Subcutaneous abdominal adipose tissue (tissue), 5 donors: ENCODE measurements at regions not wholly inside any gene's neighbourhood (a gene's known extent, or its start where the extent isn't known, plus 50 kb on each side); places are given as distances from the start of the nearest gene placed in this dataset.
"Not testable (repeated sequence)": the region's sequence is repeated elsewhere in the genome, so short reads cannot be mapped to it uniquely, and the experiment has no call there.

Experiments used
- H3K27ac ChIP-seq: one replicate; pipeline ENCODE4 v1.7.0; 2013; ENCODE audit warnings: low read depth, mild to moderate bottlenecking, inconsistent platforms, low read length, moderate library complexity
- H3K27me3 ChIP-seq, 5 donors: one replicate each; pipeline ENCODE4 v1.7.0; 2013; ENCODE audit warnings: low read length in 5 of 5, inconsistent platforms in 1 of 5; ENCODE audit not compliant: control insufficient read depth in 5 of 5, insufficient read depth in 4 of 5
- H3K36me3 ChIP-seq, 5 donors: one replicate each; pipeline ENCODE4 v1.7.0; 2013; ENCODE audit warnings: low read length in 5 of 5; ENCODE audit not compliant: control insufficient read depth in 5 of 5, insufficient read depth in 5 of 5
- H3K4me1 ChIP-seq, 5 donors: one replicate each; pipeline ENCODE4 v1.7.0; 2013; ENCODE audit warnings: low read length in 5 of 5, mild to moderate bottlenecking in 3 of 5, moderate library complexity in 1 of 5; ENCODE audit not compliant: control insufficient read depth in 5 of 5, insufficient read depth in 5 of 5
- H3K4me3 ChIP-seq, 5 donors: one replicate each; pipeline ENCODE4 v1.7.0; 2013; ENCODE audit warnings: low read length in 5 of 5, low read depth in 1 of 5
- H3K9ac ChIP-seq, 5 donors: one replicate each; pipeline ENCODE4 v1.7.0; 2013; ENCODE audit warnings: low read length in 5 of 5, mild to moderate bottlenecking in 4 of 5, moderate library complexity in 3 of 5
- H3K9me3 ChIP-seq, 5 donors: one replicate each; pipeline ENCODE4 v1.7.0; 2013; ENCODE audit warnings: low read length in 5 of 5; ENCODE audit not compliant: control insufficient read depth in 5 of 5
- donor health status: healthy.
- donor health status: healthy.
- donor health status: healthy.
- donor health status: healthy.
- donor health status: healthy.

- H3K9me3 ChIP-seq, result peaks cover 0 to 6% (median 0%) of the 10 kb centered on the region in 5 donors
- no peak overlapping the region for H3K27ac ChIP-seq
- H3K27me3 ChIP-seq, result peaks cover 6 to 47% (median 35%) of the 10 kb centered on the region in 5 donors
- H3K36me3 ChIP-seq, result no peaks in the 10 kb centered on the region
- no peak overlapping the region for H3K9ac ChIP-seq
- H3K4me1 ChIP-seq, result no peaks in the 10 kb centered on the region
- no peak overlapping the region for H3K4me3 ChIP-seq
These were observed 99.9 kb upstream of the PPP1R26 start for GRCh38 chr9:135379540-135380267.

DNA sequence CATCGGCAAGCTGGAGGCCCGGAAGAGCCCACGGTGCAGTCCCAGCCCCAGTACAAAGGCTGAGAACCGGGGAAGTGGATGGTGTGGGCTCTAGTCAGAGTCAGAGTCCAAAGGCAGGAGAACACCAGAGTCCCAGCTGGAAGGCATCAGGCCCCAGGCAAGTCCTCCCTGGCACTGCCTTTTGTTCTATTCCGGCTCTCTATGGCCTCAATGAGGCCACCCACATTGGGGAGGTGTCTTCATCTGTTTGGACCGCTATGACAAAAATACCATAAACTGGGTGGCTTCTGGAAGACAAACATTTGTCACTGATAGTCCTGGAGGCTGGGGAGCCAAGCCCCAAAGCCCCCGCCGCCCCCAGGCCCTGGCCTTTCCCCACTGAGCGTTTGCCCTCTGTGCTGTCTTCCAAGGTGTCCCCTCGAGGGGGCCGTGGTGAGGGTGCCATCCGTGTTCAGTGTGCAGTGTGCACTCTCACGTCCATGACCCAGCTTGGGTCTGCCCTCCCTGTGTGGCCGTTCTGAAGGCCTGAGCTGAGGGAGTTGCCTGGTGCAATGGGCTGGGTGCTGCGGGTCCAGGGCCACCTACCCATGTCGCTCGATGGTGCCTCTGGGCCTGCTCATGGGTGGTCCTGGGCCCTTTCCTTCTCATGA, 99.1 kb upstream of the PPP1R26 start:
- H3K27ac ChIP-seq, result no peak overlapping the region
- no peaks in the 10 kb centered on the region for H3K36me3 ChIP-seq
- H3K4me3 ChIP-seq, result no peak overlapping the region
- H3K9ac ChIP-seq, result no peak overlapping the region
- H3K27me3 ChIP-seq, result peaks cover 7 to 44% (median 33%) of the 10 kb centered on the region in 5 donors
- H3K4me1 ChIP-seq, result no peaks in the 10 kb centered on the region
- peaks cover 0 to 6% (median 0%) of the 10 kb centered on the region in 5 donors for H3K9me3 ChIP-seq

DNA sequence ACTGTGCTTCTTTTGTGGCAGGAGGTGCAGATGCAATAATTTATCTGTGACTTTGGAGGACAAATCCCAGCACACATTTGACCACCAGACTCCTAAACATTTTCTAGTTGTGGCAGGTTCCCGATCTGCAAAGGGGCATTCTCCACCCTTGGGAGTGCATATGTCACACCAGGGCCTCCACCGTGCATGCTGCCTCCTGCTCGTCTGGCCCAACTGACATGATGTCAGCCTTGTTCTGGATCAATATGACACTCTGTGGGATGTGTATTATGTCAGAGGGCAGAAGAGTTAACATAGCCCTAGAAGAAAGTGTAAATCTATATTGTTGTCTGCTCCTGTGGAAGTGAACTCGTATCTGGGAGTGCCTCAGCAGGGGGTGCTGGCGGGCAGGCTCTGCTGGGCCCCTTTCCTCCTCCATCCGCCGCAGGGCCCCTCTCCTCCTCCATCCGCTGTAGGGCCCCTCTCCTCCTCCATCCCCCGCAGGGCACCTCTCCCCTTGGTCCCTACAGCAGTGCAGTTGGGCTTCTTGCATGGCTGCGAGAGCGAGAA, 97.7 kb upstream of the PPP1R26 start:
- Histone ChIP-seq H3K9me3 (peaks cover 0 to 6% (median 0%) of the 10 kb centered on the region in 5 donors), H3K27ac (no peak overlapping the region), H3K4me3 (no peak overlapping the region), H3K4me1 (no peaks in the 10 kb centered on the region), H3K36me3 (no peaks in the 10 kb centered on the region), H3K27me3 (peaks cover 4 to 38% (median 31%) of the 10 kb centered on the region in 5 donors), H3K9ac (no peak overlapping the region)

- no peak overlapping the region for H3K27ac ChIP-seq
- no peak overlapping the region for H3K4me3 ChIP-seq
- no peaks in the 10 kb centered on the region for H3K36me3 ChIP-seq
- no peak overlapping the region for H3K9ac ChIP-seq
- peaks cover 0 to 6% (median 0%) of the 10 kb centered on the region in 5 donors for H3K9me3 ChIP-seq
- peaks cover 4 to 35% (median 18%) of the 10 kb centered on the region in 5 donors for H3K27me3 ChIP-seq
- no peaks in the 10 kb centered on the region for H3K4me1 ChIP-seq
These were observed 95.4 kb upstream of the PPP1R26 start for GRCh38 chr9:135384226-135384625.

DNA sequence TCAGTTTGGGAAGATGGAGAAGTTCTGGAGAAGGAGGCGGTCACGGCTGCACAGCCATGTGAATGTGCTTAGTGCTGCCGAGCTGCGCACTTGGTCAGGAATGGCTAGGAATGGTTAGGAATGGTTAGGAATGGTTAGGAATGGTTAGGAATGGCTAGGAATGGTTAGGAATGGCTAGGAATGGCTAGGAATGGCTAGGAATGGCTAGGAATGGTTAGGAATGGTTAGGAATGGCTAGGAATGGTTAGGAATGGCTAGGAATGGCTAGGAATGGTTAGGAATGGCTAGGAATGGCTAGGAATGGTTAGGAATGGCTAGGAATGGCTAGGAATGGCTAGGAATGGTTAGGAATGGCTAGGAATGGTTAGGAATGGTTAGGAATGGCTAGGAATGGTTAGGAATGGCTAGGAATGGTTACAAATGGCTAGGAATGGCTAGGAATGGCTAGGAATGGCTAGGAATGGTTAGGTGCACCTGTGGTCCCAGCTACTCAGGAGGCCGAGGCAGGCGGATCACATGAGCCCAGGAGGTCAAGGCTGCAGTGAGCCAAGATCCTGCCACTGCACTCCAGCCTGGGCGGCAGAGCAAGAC, 94.7 kb upstream of the PPP1R26 start:
- not testable (repeated sequence) for H3K4me3 ChIP-seq, H3K4me1 ChIP-seq, H3K9ac ChIP-seq, H3K36me3 ChIP-seq, H3K9me3 ChIP-seq, H3K27ac ChIP-seq
- H3K27me3 ChIP-seq, result peaks cover 4 to 30% (median 18%) of the 10 kb centered on the region in 5 donors

DNA sequence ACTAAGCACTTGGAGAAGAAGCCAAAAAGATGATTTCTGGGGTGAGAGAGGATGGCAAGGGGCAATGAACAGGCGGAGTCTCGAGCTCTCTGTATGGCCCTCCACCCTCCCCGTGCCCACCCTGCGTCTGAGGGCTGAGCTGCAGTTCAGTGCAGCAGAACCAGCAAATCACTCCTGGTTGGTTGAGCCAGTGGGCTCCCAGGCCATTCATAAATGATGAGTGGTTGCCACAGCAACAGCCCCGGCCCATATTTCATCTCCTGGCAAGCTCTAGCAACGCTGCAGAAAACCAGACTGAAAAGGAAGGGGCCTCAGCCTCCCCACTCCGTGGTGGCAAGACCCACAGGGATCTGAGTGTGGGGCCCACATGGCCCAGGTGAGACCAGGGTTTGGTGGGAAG, 93.8 kb upstream of the PPP1R26 start:
- Histone ChIP-seq H3K27me3 (peaks cover 4 to 33% (median 22%) of the 10 kb centered on the region in 5 donors), H3K4me3 (no peak overlapping the region), H3K9me3 (no peaks in the 10 kb centered on the region), H3K36me3 (no peaks in the 10 kb centered on the region), H3K4me1 (no peaks in the 10 kb centered on the region), H3K9ac (no peak overlapping the region), H3K27ac (no peak overlapping the region)

GRCh38 chr9:135387976-135388375, 91.6 kb upstream of the PPP1R26 start:
- H3K4me3 ChIP-seq, result no peak overlapping the region
- no peaks in the 10 kb centered on the region for H3K4me1 ChIP-seq
- H3K36me3 ChIP-seq, result no peaks in the 10 kb centered on the region
- no peak overlapping the region for H3K9ac ChIP-seq
- no peaks in the 10 kb centered on the region for H3K9me3 ChIP-seq
- H3K27ac ChIP-seq, result no peak overlapping the region
- peaks cover 4 to 42% (median 26%) of the 10 kb centered on the region in 5 donors for H3K27me3 ChIP-seq

DNA sequence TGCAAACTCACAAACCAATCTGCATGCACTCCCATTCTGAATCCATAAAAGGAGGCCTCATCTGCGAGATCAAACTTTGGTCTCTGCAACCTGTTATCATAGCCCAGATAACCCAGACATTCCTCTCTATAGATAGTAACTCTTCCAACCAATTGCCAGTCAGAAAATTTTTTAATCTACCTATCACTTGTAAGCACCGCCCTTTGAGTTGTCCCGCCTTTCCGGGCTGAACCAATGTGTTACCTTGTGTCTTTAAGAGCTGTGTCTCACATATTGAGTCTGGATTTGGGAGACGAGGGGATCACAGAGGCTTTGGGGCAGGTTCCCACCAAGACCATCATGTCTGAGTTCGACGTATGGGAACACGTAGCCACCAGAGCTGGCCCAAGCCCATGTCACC, 91.1 kb upstream of the PPP1R26 start:
- Histone ChIP-seq H3K4me1 (no peaks in the 10 kb centered on the region), H3K36me3 (no peaks in the 10 kb centered on the region), H3K9me3 (no peaks in the 10 kb centered on the region), H3K27ac (no peak overlapping the region), H3K9ac (no peak overlapping the region), H3K27me3 (peaks cover 4 to 43% (median 24%) of the 10 kb centered on the region in 5 donors), H3K4me3 (no peak overlapping the region)

- no peak overlapping the region for H3K27ac ChIP-seq
- H3K4me3 ChIP-seq, result no peak overlapping the region
- no peak overlapping the region for H3K9ac ChIP-seq
- H3K36me3 ChIP-seq, result no peaks in the 10 kb centered on the region
- peaks cover 3 to 13% (median 12%) of the 10 kb centered on the region in 5 donors for H3K9me3 ChIP-seq
- no peaks in the 10 kb centered on the region for H3K4me1 ChIP-seq
- H3K27me3 ChIP-seq, result peaks cover 0 to 38% (median 13%) of the 10 kb centered on the region in 5 donors
These were observed 87.8 kb upstream of the PPP1R26 start for GRCh38 chr9:135391759-135392158.

GRCh38 chr9:135392511-135392910, 87.1 kb upstream of the PPP1R26 start:
- Histone ChIP-seq H3K9ac (no peak overlapping the region), H3K27ac (no peak overlapping the region), H3K4me3 (no peak overlapping the region), H3K36me3 (no peaks in the 10 kb centered on the region), H3K27me3 (peaks cover 0 to 38% (median 13%) of the 10 kb centered on the region in 5 donors), H3K4me1 (no peaks in the 10 kb centered on the region), H3K9me3 (peaks cover 3 to 19% (median 17%) of the 10 kb centered on the region in 5 donors)
